ENCODE measurements at regions not wholly inside any gene's neighbourhood (a gene's known extent, or its start where the extent isn't known, plus 50 kb on each side); places are given as distances from the start of the nearest gene placed in this dataset.

GRCh38 chr15:47846876-47847275 is 129.6 kb downstream of the SEMA6D start:
- no peak for DNase-seq (ENCODE audit: low read depth)
- TF ChIP-seq, protein P1, sequence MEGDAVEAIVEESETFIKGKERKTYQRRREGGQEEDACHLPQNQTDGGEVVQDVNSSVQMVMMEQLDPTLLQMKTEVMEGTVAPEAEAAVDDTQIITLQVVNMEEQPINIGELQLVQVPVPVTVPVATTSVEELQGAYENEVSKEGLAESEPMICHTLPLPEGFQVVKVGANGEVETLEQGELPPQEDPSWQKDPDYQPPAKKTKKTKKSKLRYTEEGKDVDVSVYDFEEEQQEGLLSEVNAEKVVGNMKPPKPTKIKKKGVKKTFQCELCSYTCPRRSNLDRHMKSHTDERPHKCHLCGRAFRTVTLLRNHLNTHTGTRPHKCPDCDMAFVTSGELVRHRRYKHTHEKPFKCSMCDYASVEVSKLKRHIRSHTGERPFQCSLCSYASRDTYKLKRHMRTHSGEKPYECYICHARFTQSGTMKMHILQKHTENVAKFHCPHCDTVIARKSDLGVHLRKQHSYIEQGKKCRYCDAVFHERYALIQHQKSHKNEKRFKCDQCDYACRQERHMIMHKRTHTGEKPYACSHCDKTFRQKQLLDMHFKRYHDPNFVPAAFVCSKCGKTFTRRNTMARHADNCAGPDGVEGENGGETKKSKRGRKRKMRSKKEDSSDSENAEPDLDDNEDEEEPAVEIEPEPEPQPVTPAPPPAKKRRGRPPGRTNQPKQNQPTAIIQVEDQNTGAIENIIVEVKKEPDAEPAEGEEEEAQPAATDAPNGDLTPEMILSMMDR (conservative IDR thresholded peaks at IDR 0.05; ENCODE audit: low read length), result no peak
- no peak overlapping the region for H3K4me3 ChIP-seq (ENCODE audit: low read length)

DNA sequence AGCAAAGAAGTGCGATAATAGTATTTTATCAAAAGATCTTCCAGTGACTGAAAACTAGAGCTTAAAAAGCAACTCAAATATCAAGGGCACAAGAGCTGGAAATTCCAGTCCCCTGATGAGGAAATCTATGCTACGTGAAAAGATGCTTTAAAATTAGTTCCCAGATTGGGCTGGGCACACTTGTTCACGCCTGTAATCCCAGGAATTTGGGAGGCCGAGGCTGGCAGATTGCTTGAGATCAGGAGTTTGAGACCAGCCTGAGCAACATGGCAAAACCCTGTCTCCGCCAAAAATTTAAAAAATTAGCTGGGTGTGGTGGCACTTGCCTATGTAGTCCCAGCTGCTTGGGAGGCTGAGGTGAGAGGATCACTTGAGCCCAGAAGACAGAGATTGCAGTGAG is 138.8 kb downstream of the SEMA6D start:
- DNase-seq (ENCODE audit: low read depth), result no peak
- H3K4me3 ChIP-seq (ENCODE audit: low read length), result no peak overlapping the region
- TF ChIP-seq, protein P1 (conservative IDR thresholded peaks at IDR 0.05; ENCODE audit: low read length), result no peak

GRCh38 chr15:47857014-47857775 is 139.9 kb downstream of the SEMA6D start:
- no peak for DNase-seq (ENCODE audit: low read depth)
- TF ChIP-seq, protein P1 (conservative IDR thresholded peaks at IDR 0.05; ENCODE audit: low read length), result no peak
- H3K4me3 ChIP-seq (ENCODE audit: low read length), result no peak overlapping the region

- TF ChIP-seq, protein P1 (conservative IDR thresholded peaks at IDR 0.05; ENCODE audit: low read length), result no peak
- no peak overlapping the region for H3K4me3 ChIP-seq (ENCODE audit: low read length)
- DNase-seq (ENCODE audit: low read depth), result no peak
These were observed 140.5 kb downstream of the SEMA6D start for GRCh38 chr15:47857776-47858167.

- TF ChIP-seq, protein P1 (conservative IDR thresholded peaks at IDR 0.05; ENCODE audit: low read length), result no peak
- DNase-seq (ENCODE audit: low read depth), result no peak
- no peak overlapping the region for H3K4me3 ChIP-seq (ENCODE audit: low read length)
These were observed 144.0 kb downstream of the SEMA6D start for GRCh38 chr15:47861111-47861903.

- TF ChIP-seq, protein P1 (conservative IDR thresholded peaks at IDR 0.05; ENCODE audit: low read length), result no peak
- DNase-seq (ENCODE audit: low read depth), result no peak
- no peak overlapping the region for H3K4me3 ChIP-seq (ENCODE audit: low read length)
These were observed 145.1 kb downstream of the SEMA6D start for GRCh38 chr15:47862402-47862801.

- H3K4me3 ChIP-seq (ENCODE audit: low read length), result no peak overlapping the region
- TF ChIP-seq, protein P1 (conservative IDR thresholded peaks at IDR 0.05; ENCODE audit: low read length), result no peak
- DNase-seq (ENCODE audit: low read depth), result no peak
These were observed 149.1 kb downstream of the SEMA6D start for GRCh38 chr15:47866446-47866845.

All from AG10803 (cell line).